Endothelial cell of umbilical vein (primary cell): ENCODE measurements at regions not wholly inside any gene's neighbourhood (a gene's known extent, or its start where the extent isn't known, plus 50 kb on each side); places are given as distances from the start of the nearest gene placed in this dataset.

ENCODE experiments used
- EZH2 ChIP-seq: IDR thresholded peaks from 2 replicates; pipeline ENCODE4 v1.6.1; 2012; ENCODE audit warnings: borderline replicate concordance, low read depth, mild to moderate bottlenecking, moderate library complexity, low read length, inconsistent platforms; ENCODE audit not compliant: severe bottlenecking
- POLR2A ChIP-seq: IDR thresholded peaks from 2 replicates; pipeline ENCODE4 v1.6.1; 2012; ENCODE audit warnings: low read depth, mild to moderate bottlenecking, control low read depth, low read length
- TF ChIP-seq, protein P1 (sequence below), 2 donors: IDR thresholded peaks; 1 replicate in 1 of 2; 2 replicates in 1 of 2; pipeline ENCODE4 v1.5.1; 2011; ENCODE audit warnings: low read length in 2 of 2, mild to moderate bottlenecking in 2 of 2, moderate library complexity in 2 of 2, control low read depth in 1 of 2, inconsistent platforms in 1 of 2, low read depth in 1 of 2; ENCODE audit not compliant: insufficient read depth in 1 of 2; ENCODE audit errors: extremely low read depth in 1 of 2

DNA sequence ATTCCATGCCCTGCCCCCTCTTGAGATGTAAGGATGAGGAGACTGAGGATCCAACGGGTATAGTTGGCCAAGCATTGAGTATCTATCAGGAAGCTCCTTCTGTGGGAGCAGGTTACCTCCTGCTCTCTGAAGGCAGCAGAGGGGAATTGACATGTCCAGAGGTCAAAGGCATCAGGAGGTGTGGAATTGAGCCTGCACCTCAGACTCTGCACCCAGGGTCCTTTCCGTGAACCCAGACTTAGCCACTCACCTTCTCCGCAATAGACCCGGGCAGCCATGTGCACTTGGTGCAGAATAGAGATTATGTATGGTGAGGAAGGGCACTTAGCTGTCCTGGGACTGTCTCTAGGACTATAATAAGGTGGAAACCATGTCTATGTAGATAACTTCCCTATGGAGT, 399.0 kb upstream of the TPM1 start:
- TF ChIP-seq, protein P1, sequence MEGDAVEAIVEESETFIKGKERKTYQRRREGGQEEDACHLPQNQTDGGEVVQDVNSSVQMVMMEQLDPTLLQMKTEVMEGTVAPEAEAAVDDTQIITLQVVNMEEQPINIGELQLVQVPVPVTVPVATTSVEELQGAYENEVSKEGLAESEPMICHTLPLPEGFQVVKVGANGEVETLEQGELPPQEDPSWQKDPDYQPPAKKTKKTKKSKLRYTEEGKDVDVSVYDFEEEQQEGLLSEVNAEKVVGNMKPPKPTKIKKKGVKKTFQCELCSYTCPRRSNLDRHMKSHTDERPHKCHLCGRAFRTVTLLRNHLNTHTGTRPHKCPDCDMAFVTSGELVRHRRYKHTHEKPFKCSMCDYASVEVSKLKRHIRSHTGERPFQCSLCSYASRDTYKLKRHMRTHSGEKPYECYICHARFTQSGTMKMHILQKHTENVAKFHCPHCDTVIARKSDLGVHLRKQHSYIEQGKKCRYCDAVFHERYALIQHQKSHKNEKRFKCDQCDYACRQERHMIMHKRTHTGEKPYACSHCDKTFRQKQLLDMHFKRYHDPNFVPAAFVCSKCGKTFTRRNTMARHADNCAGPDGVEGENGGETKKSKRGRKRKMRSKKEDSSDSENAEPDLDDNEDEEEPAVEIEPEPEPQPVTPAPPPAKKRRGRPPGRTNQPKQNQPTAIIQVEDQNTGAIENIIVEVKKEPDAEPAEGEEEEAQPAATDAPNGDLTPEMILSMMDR (IDR thresholded peaks at IDR 0.05; ENCODE audit: extremely low read depth in 1 of 2, insufficient read depth in 1 of 2, low read depth in 1 of 2, low read length in 2 of 2): no peak
- TF ChIP-seq POLR2A (no peak), EZH2 (no peak)
